ENCODE measurements at regions not wholly inside any gene's neighbourhood (a gene's known extent, or its start where the extent isn't known, plus 50 kb on each side); places are given as distances from the start of the nearest gene placed in this dataset.

GRCh38 chr3:10665592-10665991, 150.4 kb upstream of the SLC6A11 start:
- no peaks in the 10 kb centered on the region for H3F3A ChIP-seq (ENCODE audit: insufficient read depth, low read length)

GRCh38 chr3:10666621-10667020, 149.4 kb upstream of the SLC6A11 start:
- no peaks in the 10 kb centered on the region for H3K4me1 ChIP-seq (ENCODE audit: insufficient read depth, low read length, severe bottlenecking)
- H2AFZ ChIP-seq (ENCODE audit: low read length) = no peak overlapping the region
- no peaks in the 10 kb centered on the region for H3K9me3 ChIP-seq (ENCODE audit: low read length)
- H3K36me3 ChIP-seq (ENCODE audit: insufficient read depth, low read length) = no peaks in the 10 kb centered on the region
- H3K9me2 ChIP-seq (ENCODE audit: low read depth, low read length) = no peaks in the 10 kb centered on the region
- no peaks in the 10 kb centered on the region for H4K20me1 ChIP-seq (ENCODE audit: insufficient read depth, low read length)
- no peak overlapping the region for H3K9ac ChIP-seq (ENCODE audit: low read length)
- H3F3A ChIP-seq (ENCODE audit: insufficient read depth, low read length) = no peaks in the 10 kb centered on the region
- no peaks in the 10 kb centered on the region for H3K27me3 ChIP-seq (ENCODE audit: insufficient read depth, low read length)
- no peak overlapping the region for H3K4me3 ChIP-seq (ENCODE audit: low read depth, low read length, poor library complexity, severe bottlenecking)
- H3K27ac ChIP-seq (ENCODE audit: low read depth, low read length, poor library complexity, severe bottlenecking) = no peak overlapping the region
- TF ChIP-seq EZH2 (IDR thresholded peaks at IDR 0.05; ENCODE audit: borderline replicate concordance, low read length) = no peak
- no peak for TF ChIP-seq CTCF (IDR thresholded peaks at IDR 0.05; ENCODE audit: low read length)
- H3K4me2 ChIP-seq (ENCODE audit: low read length) = no peak overlapping the region
- no peaks in the 10 kb centered on the region for H3K79me2 ChIP-seq (ENCODE audit: insufficient read depth, low read length)

More at GRCh38 chr3:10665592-10665991, 150.4 kb upstream of the SLC6A11 start:
- TF ChIP-seq EZH2 (IDR thresholded peaks at IDR 0.05; ENCODE audit: borderline replicate concordance, low read length) = no peak
- no peak for TF ChIP-seq CTCF (IDR thresholded peaks at IDR 0.05; ENCODE audit: low read length)
- H3K27ac ChIP-seq (ENCODE audit: low read depth, low read length, poor library complexity, severe bottlenecking) = no peak overlapping the region
- H3K9me3 ChIP-seq (ENCODE audit: low read length) = no peaks in the 10 kb centered on the region
- no peaks in the 10 kb centered on the region for H4K20me1 ChIP-seq (ENCODE audit: insufficient read depth, low read length)
- H3K36me3 ChIP-seq (ENCODE audit: insufficient read depth, low read length) = no peaks in the 10 kb centered on the region
- H3K9ac ChIP-seq (ENCODE audit: low read length) = no peak overlapping the region
- no peaks in the 10 kb centered on the region for H3K27me3 ChIP-seq (ENCODE audit: insufficient read depth, low read length)
- no peak overlapping the region for H3K4me2 ChIP-seq (ENCODE audit: low read length)
- no peak overlapping the region for H3K4me3 ChIP-seq (ENCODE audit: low read depth, low read length, poor library complexity, severe bottlenecking)
- H3K4me1 ChIP-seq (ENCODE audit: insufficient read depth, low read length, severe bottlenecking) = no peaks in the 10 kb centered on the region
- H3K79me2 ChIP-seq (ENCODE audit: insufficient read depth, low read length) = no peaks in the 10 kb centered on the region
- no peaks in the 10 kb centered on the region for H3K9me2 ChIP-seq (ENCODE audit: low read depth, low read length)
- no peak overlapping the region for H2AFZ ChIP-seq (ENCODE audit: low read length)

- H3K9me3 ChIP-seq (ENCODE audit: low read length) = no peaks in the 10 kb centered on the region
These were observed 148.8 kb upstream of the SLC6A11 start for GRCh38 chr3:10667269-10667668.

More at GRCh38 chr3:10667269-10667668, 148.8 kb upstream of the SLC6A11 start:
- Histone ChIP-seq H3K4me3 (ENCODE audit: low read depth, low read length, poor library complexity, severe bottlenecking) (no peak overlapping the region), H3K9me2 (ENCODE audit: low read depth, low read length) (no peaks in the 10 kb centered on the region), H3K27ac (ENCODE audit: low read depth, low read length, poor library complexity, severe bottlenecking) (no peak overlapping the region), H3F3A (ENCODE audit: insufficient read depth, low read length) (no peaks in the 10 kb centered on the region), H4K20me1 (ENCODE audit: insufficient read depth, low read length) (no peaks in the 10 kb centered on the region), H3K36me3 (ENCODE audit: insufficient read depth, low read length) (no peaks in the 10 kb centered on the region), H3K27me3 (ENCODE audit: insufficient read depth, low read length) (no peaks in the 10 kb centered on the region), H2AFZ (ENCODE audit: low read length) (no peak overlapping the region), H3K79me2 (ENCODE audit: insufficient read depth, low read length) (no peaks in the 10 kb centered on the region), H3K9ac (ENCODE audit: low read length) (no peak overlapping the region), H3K4me1 (ENCODE audit: insufficient read depth, low read length, severe bottlenecking) (no peaks in the 10 kb centered on the region), H3K4me2 (ENCODE audit: low read length) (no peak overlapping the region)
- TF ChIP-seq EZH2 (IDR thresholded peaks at IDR 0.05; ENCODE audit: borderline replicate concordance, low read length) = no peak
- TF ChIP-seq CTCF (IDR thresholded peaks at IDR 0.05; ENCODE audit: low read length) = no peak

Data from OCI-LY1 (cell line).